ENCODE measurements at regions not wholly inside any gene's neighbourhood (a gene's known extent, or its start where the extent isn't known, plus 50 kb on each side); places are given as distances from the start of the nearest gene placed in this dataset.

DNA sequence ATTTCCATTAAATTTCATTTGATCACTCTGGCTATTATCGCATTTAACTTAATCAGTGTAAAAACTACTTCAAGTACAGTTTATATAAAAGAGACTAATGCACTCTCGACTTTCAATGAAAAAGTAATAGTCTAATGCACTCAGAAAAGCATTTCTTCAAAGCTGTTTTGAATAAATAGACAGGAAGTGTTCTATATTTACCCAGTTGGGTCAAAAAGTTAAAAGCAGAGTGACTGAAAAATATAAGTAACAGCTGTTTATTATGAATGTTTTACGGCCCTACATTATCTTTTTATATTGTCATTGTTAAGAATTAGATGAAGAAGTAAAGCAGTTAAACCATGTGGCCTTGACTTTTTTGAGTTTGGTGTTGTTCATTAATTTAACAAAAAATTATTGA is 391.8 kb downstream of the ZPLD1 start:
- TF ChIP-seq, protein P1, sequence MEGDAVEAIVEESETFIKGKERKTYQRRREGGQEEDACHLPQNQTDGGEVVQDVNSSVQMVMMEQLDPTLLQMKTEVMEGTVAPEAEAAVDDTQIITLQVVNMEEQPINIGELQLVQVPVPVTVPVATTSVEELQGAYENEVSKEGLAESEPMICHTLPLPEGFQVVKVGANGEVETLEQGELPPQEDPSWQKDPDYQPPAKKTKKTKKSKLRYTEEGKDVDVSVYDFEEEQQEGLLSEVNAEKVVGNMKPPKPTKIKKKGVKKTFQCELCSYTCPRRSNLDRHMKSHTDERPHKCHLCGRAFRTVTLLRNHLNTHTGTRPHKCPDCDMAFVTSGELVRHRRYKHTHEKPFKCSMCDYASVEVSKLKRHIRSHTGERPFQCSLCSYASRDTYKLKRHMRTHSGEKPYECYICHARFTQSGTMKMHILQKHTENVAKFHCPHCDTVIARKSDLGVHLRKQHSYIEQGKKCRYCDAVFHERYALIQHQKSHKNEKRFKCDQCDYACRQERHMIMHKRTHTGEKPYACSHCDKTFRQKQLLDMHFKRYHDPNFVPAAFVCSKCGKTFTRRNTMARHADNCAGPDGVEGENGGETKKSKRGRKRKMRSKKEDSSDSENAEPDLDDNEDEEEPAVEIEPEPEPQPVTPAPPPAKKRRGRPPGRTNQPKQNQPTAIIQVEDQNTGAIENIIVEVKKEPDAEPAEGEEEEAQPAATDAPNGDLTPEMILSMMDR (conservative IDR thresholded peaks at IDR 0.05; ENCODE audit: low read depth, low read length): no peak
- H3K4me3 ChIP-seq (ENCODE audit: low read depth, low read length): no peak overlapping the region
- DNase-seq (ENCODE audit: low read depth): no peak

DNA sequence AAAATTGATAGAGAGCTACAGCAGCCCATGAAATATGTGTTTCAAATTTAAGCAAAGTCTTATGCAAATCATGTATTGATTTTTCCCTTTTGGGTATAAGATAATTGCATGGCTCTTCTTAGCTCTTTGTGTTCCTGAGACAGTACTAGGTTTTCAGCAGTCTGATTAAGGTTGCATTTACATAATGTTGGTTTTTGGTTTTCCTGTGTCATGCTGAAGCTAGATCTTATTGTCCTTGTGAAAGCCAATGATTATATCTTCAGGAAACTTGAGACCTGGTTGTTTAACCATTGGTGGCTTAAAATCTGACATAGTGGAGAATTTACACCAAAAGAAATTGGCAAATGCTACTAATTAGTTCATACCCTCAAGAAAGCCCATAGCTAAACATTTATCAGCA is 392.6 kb downstream of the ZPLD1 start:
- DNase-seq (ENCODE audit: low read depth): no peak
- TF ChIP-seq, protein P1 (conservative IDR thresholded peaks at IDR 0.05; ENCODE audit: low read depth, low read length): no peak
- H3K4me3 ChIP-seq (ENCODE audit: low read depth, low read length): no peak overlapping the region

DNA sequence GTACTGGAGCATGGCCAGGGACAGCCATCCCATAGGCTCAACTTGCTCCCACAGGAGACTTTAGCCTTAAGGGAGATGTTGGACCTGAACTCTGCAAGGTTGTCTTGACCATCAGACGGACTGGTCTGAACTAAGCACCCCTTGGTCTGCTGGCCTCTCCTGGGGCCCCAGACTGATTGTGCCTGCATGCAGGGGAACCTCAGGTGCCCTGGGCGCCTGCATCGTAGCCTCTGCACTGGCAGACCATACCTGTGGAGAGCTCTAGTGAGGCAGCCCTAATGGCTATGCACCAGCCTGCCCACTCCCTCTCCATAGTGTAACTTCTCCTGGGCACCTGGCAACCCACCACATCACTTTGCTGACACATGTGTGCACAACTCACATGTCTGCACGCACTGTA is 395.6 kb downstream of the ZPLD1 start:
- no peak overlapping the region for H3K4me3 ChIP-seq (ENCODE audit: low read depth, low read length)

GRCh38 chr3:102841866-102842265 is 407.1 kb downstream of the ZPLD1 start:
- TF ChIP-seq, protein P1 (conservative IDR thresholded peaks at IDR 0.05; ENCODE audit: low read depth, low read length): no peak
- H3K4me3 ChIP-seq (ENCODE audit: low read depth, low read length): no peak overlapping the region
- no peak for DNase-seq (ENCODE audit: low read depth)

More for the DNA sequence above, 395.6 kb downstream of the ZPLD1 start:
- DNase-seq (ENCODE audit: low read depth): no peak
- TF ChIP-seq, protein P1 (conservative IDR thresholded peaks at IDR 0.05; ENCODE audit: low read depth, low read length): no peak

GRCh38 chr3:102866845-102867244 is 432.0 kb downstream of the ZPLD1 start:
- DNase-seq (ENCODE audit: low read depth): no peak
- TF ChIP-seq, protein P1 (conservative IDR thresholded peaks at IDR 0.05; ENCODE audit: low read depth, low read length): no peak
- no peak overlapping the region for H3K4me3 ChIP-seq (ENCODE audit: low read depth, low read length)

- no peak for DNase-seq (ENCODE audit: low read depth)
- H3K4me3 ChIP-seq (ENCODE audit: low read depth, low read length): no peak overlapping the region
- TF ChIP-seq, protein P1 (conservative IDR thresholded peaks at IDR 0.05; ENCODE audit: low read depth, low read length): no peak
Measured at GRCh38 chr3:102883515-102883914, 448.7 kb downstream of the ZPLD1 start.

- TF ChIP-seq, protein P1 (conservative IDR thresholded peaks at IDR 0.05; ENCODE audit: low read depth, low read length): no peak
- no peak for DNase-seq (ENCODE audit: low read depth)
- no peak overlapping the region for H3K4me3 ChIP-seq (ENCODE audit: low read depth, low read length)
Measured at GRCh38 chr3:102885289-102885688, 450.5 kb downstream of the ZPLD1 start.
